Inferior parietal cortex (tissue), 1 donor: ENCODE measurements at regions not wholly inside any gene's neighbourhood (a gene's known extent, or its start where the extent isn't known, plus 50 kb on each side); places are given as distances from the start of the nearest gene placed in this dataset.

Experiments
- DNase-seq: peaks from one replicate; pipeline ENCODE4 v3.0.0-alpha.2; 2016; ENCODE audit errors: extremely low spot score

GRCh38 chr5:110109667-110110066, 419.9 kb downstream of the MAN2A1 start:
- DNase-seq = no peak

DNA sequence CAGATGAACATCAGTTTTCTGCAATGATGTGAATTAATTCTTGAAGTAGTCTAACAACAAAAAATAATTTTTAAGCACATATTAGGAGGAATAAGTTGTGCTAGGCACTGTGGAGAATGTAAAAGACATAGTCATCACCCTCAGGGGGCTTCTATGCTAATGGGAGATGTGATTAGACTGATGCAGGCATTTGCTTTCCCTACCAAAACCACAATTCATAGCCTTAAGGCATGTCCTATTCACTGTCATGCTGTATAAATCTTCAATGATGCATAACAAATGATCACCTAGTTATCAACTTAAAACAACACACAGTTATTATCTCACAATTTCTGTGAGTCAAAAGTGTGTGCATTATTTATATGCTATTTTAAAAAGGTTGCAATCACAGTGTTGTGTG, 422.6 kb downstream of the MAN2A1 start:
- no peak for DNase-seq

DNA sequence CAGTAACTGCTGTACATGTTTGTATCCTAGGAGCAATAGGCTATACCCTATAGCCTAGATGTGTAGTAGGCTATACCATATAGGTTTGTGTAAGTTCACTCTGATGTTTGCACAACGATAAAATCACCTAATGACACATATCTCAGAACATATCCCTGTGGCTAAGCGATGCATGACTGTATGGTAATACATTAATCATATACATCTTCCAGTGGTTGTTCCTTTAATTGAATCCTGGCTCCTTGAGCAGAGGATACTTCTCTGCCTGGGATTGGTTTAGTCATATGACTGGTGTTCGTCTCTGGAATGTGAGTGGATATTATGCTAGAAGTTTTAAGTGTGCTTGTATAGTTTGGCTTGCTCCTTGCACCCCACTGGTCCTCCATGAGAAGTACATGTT, 425.8 kb downstream of the MAN2A1 start:
- DNase-seq = no peak

DNA sequence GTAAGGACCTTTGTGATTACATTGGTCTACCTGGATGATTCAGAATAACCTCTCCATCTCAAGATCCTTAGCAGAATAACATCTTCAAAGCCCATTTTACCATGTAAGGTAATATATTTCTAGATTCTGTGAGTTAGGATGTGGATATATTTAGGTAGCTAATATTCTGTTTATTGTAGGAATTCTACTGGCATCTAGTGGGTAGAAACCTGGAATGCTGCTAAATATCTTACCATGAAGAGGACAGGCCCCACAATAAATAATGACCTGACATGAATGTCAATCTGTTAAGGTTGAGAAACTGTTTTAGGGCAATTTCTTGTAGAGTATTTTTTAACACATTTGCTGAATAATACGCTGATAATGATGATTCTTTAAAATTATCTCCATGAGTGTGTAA, 426.8 kb downstream of the MAN2A1 start:
- no peak for DNase-seq

DNA sequence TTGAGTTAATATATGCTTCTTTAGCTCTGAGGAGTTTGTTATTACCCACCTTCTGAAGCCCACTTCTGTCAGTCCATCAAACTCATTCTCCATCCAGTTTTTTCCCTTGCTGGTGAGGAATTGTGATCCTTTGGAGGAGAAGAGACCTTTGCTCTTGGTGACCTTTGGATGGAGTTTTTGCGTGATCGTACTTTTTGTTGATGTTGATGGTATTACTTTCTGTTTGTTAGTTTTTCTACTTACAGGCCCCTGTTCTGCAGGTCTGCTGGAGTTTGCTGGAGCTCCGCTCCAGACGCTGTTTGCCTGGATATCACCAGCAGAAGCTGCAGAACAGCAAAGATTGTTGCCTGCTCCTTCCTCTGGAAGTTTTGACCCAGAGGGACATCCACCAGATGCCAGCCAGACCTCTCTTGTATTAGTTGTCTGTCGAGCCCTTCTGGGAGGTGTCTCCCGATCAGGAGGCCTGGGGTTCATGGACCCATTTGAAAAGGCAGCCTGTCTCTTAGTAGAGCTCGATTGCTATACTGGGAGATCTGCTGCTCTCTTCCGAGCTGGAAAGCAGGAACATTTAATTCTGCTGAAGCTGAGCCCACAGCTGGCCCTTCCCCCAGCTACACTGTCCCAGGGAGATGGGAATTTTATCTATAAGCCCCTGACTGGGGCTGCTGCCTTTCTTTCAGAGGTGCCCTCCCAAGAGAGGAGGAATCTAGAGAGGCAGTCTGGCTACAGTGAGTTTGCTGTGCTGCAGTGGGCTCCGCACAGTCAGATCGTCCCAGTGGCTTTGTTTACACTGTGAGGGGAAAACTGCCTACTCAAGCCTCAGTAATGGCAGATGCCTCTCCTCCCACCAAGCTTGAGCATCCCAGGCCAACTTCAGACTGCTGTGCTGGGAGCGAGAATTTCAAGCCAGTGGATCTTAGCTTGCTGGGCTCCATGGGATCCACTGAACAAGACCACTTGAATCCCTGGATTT, 445.5 kb downstream of the MAN2A1 start:
- DNase-seq = no peak

- DNase-seq = no peak
Measured at GRCh38 chr5:110150199-110150598, 460.5 kb downstream of the MAN2A1 start.

DNA sequence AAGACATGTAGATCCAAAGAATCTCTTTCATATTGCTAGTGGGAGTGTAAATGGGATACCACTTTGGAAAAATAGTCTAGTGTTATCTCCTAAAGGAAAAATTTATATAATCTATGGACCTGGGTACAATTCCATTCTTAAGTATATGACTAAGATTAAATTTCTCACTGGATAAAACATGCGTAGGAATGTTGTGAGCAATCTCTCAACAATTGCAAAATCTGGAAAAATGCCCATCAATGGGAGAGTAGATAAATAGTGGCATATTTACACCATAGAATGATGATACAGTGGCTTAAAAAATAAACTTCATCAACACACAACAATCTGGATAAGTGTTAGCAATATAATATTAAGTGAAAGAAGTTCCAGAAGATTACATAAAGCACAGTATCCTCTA, 469.5 kb downstream of the MAN2A1 start:
- no peak for DNase-seq

DNA sequence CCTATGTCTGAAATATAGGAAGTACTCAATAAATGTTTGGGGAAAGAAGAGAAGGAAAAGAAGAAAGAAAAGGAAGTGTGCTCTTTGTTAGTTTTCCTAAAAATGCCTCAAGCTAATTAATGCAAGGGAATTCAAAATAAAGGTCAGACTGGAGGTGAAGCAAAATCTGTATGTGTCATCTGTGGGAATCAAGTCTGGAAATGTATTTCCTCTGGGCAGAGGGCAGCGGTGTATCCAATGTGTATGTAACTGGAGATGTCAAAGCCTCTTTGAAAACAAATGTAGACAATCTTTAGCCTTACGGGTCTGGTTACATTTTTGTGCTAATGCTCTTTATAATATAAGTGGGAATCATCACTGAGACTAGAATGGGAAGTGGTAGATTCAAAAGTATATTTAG, 471.4 kb downstream of the MAN2A1 start:
- no peak for DNase-seq

DNA sequence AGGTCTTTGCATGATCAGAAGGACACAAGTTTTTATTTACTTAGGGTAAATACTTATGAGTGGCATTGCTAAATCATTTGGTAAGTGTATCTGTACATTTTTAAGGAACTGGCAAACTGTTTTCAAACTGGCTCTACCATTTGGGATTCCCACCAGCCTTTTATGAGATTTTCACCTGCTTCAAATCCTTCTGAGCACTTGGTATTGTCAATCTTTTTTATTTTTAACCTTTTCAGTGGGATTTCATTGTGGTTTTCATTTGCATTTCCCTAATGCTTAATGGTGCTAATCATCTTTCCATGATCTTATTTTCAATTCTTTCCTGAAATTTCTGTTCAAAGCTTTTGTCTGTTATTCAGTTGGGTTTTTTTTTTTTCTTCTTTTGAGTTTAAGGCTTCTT, 475.6 kb downstream of the MAN2A1 start:
- DNase-seq = no peak

- DNase-seq = no peak
Measured at GRCh38 chr5:110167384-110167783, 477.7 kb downstream of the MAN2A1 start.

- no peak for DNase-seq
Measured at GRCh38 chr5:110169461-110169860, 479.7 kb downstream of the MAN2A1 start.

DNA sequence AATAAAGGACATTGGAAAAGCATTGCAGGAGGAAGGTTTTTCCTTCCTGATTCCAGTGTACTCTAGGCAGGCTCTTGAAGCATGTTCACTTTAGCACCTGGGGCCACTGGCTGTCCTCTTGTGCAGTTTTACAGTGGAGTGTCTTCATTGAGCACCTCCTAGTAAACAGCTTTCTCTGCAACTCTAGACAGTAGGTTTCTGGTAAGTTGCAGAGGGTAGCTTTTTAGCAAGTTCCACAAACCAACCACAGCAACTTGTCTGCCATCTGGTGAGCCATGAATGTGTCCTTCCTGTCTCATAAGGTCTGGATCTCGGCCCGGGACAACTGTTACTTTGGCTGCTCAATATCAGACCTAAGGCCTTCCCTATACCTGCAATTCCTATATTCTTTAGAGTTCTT, 488.0 kb downstream of the MAN2A1 start:
- no peak for DNase-seq

DNA sequence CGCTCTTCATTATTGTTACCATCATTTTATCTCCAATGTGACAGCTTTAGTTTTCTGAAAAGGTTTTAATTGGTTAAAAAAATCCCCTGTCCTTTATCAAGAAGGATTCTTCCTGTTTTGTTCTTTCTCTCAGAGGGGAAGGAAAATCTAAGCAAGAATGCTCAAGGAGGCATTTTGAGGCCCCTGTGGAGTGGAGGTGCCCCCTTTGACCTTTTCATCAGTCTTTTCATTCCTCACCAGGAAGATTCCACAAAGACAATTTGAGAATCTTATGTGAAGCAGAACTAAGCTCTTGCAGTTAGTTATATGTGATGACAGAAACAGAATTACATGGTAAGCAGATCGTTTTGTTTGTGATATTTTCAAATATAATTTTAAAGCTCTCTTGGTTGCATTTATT, 489.6 kb downstream of the MAN2A1 start:
- no peak for DNase-seq

DNA sequence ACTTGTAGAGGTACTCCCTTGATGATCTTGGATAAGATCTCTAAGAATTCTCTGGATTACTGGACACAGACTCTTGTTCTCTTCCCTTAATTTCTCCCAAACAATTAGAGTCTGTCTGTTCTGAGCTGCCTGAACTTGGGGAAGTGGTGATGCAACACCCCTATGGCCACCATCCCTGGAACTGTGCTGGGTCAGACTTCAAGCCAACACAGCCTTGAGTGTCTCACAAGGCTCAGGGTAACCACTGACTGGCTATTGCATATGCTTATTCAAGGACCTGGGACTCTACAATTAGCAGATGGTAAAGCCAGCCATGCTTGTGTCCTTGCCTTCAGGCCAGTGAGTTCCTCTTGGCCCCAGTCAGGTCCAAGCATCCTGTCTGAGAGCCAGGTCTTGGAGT, 504.5 kb downstream of the MAN2A1 start:
- DNase-seq = no peak

GRCh38 chr5:110195288-110195687, 505.6 kb downstream of the MAN2A1 start:
- no peak for DNase-seq

DNA sequence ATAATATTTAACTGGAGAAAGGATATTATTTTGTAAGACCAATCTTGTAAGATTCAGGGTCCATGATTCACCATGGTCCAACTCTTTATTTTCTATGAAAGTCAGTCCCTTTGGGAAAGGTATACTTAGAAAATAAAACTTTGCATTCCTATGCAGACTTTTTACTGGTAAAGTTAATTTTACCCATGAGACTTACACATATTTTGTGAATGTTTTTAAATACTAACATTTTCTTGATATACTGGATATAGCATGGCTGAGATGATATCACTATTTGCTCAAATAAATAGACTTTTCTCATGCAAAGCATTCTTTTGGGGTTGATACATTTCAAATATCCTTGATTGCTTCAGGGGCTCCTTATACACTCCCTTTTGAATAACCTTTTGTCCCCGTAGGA, 512.1 kb downstream of the MAN2A1 start:
- no peak for DNase-seq

- no peak for DNase-seq
Measured at GRCh38 chr5:110203661-110204060, 513.9 kb downstream of the MAN2A1 start.

GRCh38 chr5:110209401-110209800, 517.1 kb downstream of the TMEM232 start:
- no peak for DNase-seq

GRCh38 chr5:110218981-110219380, 507.5 kb downstream of the TMEM232 start:
- DNase-seq = no peak

DNA sequence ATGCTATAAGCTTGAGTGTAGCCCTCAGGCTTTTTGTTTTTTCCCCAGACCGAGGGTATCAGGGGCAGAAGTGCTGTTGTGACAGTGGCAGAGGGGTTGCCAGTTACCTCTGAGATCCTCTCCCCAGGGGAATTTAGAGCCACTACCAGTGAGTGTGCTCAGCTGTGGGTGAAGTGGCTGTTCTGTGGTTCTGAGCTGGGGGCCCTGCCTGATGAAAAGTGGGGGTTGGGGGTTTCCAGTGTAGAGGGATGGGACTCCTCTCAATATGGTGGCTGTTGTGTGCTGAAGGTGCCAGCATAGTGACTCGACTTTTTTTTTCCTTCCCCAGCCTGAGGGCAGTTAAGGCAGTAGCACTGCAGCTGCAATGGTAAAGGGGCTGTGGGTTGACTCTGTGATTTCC, 506.7 kb downstream of the TMEM232 start:
- no peak for DNase-seq

- DNase-seq = no peak
Measured at GRCh38 chr5:110221036-110221435, 505.4 kb downstream of the TMEM232 start.

DNA sequence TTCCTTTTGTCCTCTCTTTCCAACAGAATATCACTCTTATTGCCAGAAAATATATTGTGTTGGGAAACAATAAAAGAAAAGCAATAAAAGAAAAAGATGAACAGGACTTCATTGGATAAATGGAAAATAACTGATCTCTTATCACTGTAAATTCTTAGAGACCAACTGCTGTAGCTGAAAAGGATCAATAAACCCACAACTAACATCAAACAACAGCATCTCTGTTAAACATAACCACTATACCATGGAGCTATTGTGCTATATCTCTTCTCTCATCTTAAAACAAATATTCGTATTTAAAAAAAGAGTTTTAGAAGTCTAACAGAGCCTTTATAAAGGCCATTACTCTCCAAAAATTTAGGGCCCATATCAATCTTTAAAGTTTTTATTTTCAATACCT, 502.4 kb downstream of the TMEM232 start:
- no peak for DNase-seq

DNA sequence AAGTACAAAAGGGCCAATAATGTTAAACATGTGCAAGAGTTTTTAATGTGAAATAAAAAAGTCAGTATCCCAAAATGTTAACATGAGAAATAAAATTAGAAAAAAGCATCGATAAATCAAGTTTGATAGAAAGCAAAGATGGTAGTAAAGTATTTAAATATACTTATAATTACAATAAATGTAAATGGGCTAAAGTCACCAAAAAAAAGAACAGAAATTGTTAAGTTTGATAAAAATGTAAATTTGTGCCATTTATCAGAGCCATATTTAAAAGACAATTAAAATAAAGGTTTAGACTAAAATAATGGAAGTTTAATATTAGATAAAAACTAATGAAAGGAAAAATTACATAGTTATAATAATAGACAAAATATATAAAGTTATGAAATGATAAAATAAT, 500.5 kb downstream of the TMEM232 start:
- DNase-seq = no peak

DNA sequence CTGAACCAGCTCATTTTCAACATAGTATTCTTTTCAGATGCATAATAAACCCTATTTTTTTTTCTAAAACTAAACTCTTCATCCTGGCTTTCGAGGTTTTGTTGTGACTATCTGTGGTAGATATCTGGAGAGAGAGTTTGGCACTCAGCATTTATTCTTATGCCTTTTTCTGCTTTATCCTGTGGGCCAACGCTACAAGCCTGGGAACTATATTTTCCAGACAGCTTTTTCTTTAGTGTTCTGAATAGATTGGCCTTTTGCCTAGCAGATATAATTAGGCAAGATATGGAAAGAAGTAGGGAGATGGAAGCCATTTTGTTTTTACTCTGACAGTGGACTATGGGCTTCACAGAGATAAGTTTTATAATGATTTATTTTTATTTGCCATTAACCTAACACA, 486.7 kb downstream of the TMEM232 start:
- DNase-seq = no peak
